Cardiac fibroblast (primary cell): ENCODE measurements at regions not wholly inside any gene's neighbourhood (a gene's known extent, or its start where the extent isn't known, plus 50 kb on each side); places are given as distances from the start of the nearest gene placed in this dataset.

Experiments used
- DNase-seq, 2 donors: peaks; one replicate each; pipeline versions ENCODE4 v3.0.0 to v3.0.0-alpha.2; 2010; ENCODE audit warnings: low read depth in 2 of 2
- H3K4me3 ChIP-seq, 2 donors: replicated peaks in 1 of 2; 1 replicate in 1 of 2; 2 replicates in 1 of 2; pipeline ENCODE4 v1.5.1; 2011; ENCODE audit warnings: low read depth in 2 of 2, low read length in 2 of 2, mild to moderate bottlenecking in 2 of 2, moderate library complexity in 1 of 2
- TF ChIP-seq, protein P1 (sequence below): IDR thresholded peaks from one replicate; pipeline ENCODE4 v1.5.1; 2011; ENCODE audit warnings: low read depth, mild to moderate bottlenecking, low read length, inconsistent platforms

DNA sequence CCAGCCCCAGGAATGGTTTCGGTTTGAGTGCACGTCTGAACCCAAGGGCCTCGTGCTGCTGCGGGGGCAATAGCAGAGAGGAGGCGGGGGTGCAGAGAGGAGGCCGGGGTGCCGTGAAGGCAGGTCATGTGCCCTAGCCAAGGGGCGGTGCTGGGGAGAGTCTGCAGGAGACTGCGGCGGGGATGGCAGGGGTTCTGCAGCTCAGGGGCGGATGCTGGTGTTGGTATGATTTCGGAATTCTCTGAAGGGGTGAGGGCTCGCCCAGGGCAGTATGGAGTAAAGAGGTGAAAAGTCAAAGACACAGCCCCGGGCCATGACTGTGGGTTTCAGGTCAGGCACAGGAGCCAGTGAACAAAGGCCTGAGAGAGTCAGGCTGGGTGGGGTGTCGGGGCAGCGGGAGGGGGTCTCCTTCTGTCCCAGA is 186.5 kb upstream of the HDAC4 start:
- TF ChIP-seq, protein P1, sequence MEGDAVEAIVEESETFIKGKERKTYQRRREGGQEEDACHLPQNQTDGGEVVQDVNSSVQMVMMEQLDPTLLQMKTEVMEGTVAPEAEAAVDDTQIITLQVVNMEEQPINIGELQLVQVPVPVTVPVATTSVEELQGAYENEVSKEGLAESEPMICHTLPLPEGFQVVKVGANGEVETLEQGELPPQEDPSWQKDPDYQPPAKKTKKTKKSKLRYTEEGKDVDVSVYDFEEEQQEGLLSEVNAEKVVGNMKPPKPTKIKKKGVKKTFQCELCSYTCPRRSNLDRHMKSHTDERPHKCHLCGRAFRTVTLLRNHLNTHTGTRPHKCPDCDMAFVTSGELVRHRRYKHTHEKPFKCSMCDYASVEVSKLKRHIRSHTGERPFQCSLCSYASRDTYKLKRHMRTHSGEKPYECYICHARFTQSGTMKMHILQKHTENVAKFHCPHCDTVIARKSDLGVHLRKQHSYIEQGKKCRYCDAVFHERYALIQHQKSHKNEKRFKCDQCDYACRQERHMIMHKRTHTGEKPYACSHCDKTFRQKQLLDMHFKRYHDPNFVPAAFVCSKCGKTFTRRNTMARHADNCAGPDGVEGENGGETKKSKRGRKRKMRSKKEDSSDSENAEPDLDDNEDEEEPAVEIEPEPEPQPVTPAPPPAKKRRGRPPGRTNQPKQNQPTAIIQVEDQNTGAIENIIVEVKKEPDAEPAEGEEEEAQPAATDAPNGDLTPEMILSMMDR = no peak
- H3K4me3 ChIP-seq = no peak overlapping the region
- no peak for DNase-seq

DNA sequence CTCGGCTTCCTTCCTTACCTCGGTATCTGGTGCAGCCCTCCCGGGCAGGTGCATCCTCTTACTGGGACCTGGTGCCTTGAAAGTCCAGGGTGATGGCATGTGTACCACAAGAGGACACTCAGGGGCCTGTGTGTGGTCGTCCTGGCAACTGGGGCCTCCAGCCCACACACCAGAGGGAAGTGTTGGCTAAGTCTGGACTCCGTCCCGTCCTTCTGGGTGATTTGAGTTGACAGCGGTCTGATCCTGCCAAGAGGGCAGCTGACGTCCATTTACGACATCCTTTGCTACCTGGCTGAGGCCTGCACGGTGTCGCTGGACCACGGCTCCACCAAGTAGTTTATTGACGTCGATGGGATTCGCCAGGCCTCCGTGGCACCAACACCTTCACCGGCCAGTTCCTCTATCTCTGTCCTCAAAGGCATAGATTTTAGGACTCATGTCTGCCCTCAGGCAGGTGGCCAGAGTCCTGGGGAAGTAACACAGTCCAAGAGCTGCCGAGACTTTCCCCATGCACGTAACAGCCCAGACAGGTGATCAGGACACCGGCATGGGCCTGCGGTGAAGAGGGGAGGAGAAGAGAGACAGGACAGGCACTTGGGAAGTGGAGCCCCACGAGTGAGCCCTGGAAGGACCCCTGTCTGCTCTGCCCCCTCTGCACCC is 186.0 kb upstream of the HDAC4 start:
- TF ChIP-seq, protein P1 = no peak
- H3K4me3 ChIP-seq = no peak overlapping the region
- no peak for DNase-seq

DNA sequence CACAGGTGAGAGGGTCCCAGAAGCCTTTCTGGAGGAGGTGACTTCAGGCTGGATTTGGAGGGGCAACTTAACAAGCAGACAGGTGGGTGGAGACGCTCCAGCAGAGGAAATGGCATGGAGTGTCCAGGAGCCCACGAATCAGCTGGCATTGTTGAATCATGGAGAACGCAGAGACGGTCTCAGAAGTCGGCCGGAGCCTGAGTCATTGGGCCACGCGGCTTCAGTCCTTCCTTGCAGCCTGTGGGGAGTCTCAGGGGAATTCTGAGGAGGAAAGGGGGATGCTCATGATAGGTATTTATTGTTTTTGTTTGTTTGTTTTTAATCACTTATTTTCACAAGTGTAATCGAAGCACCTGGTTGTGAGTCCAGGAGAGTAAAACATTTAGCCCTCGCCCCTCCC is 184.6 kb upstream of the HDAC4 start:
- no peak for DNase-seq
- H3K4me3 ChIP-seq = no peak overlapping the region
- TF ChIP-seq, protein P1 = no peak

DNA sequence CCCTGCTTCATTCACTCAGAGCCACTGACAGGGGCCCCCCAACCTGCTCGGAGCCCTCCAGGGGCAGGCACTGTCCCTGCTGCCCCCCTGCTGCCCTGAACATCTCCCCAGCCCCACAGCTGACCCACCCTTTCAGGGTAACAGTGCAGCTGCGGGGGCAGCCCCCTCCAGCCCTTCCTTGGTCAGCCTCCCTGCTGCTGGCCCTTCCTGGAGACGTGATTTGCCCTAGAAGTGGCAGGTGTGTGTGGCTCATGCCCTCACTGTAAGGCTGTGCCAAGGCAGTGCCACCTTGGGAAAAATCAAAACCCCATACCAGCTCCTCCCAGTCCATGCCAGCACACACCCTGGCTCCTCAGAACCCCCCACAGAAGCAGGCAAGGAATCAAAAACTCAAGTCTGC is 184.2 kb upstream of the HDAC4 start:
- TF ChIP-seq, protein P1 = no peak

DNA sequence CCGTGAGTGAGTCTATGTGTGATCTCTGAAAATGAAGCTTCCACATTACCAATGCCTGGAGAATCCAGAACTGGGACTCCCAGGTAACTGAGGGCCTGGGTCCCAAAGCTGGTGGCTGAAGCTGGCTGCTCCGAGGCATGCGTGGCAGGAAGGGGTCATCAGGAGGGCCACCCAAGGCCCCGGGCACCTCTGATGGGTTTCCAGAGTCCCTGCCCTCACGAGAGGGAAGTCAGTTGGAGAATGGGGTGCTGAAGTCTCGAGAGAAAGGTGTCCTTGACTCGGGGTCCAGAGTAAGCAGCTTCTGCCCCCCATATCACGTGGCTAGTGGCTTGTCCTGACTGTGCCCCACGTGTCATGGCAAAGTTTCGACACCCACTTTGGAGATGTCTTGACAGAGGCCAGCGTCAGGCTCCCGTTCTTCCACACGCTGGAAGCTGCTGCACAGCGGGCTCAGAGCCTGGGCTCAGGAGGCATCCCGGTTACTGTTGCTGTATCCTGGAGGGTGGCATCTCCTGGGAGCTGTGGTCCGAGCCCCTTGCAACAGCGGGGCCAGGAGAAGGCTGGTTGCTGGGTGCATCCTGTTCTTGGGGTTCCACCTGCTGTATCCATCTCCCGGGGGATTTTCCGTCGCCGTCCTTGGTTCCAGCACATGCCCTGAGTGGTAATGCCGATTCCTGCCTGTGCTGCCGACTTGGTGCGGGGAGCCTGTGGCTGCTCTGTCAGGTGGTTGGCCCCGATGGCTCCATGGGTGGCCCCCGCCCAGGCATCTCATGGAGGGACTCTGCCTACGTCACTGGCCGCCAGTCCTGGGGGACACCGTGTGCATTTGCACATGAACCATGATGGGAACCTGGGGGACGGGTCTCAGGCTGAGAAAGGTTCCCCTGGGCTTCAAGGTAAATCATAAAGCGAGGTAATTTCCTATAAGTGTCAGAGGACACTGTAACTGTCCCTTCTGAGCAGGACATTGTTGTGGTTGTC is 183.3 kb upstream of the HDAC4 start:
- no peak for DNase-seq
- TF ChIP-seq, protein P1 = no peak
- H3K4me3 ChIP-seq = no peak overlapping the region

More for the DNA sequence above, 184.2 kb upstream of the HDAC4 start:
- H3K4me3 ChIP-seq = no peak overlapping the region
- no peak for DNase-seq

GRCh38 chr2:239583171-239583878 is 182.5 kb upstream of the HDAC4 start:
- TF ChIP-seq, protein P1 = no peak
- DNase-seq = no peak
- H3K4me3 ChIP-seq = no peak overlapping the region
